ENCODE measurements at regions not wholly inside any gene's neighbourhood (a gene's known extent, or its start where the extent isn't known, plus 50 kb on each side); places are given as distances from the start of the nearest gene placed in this dataset.
"Not testable (repeated sequence)": the region's sequence is repeated elsewhere in the genome, so short reads cannot be mapped to it uniquely, and the experiment has no call there.

DNA sequence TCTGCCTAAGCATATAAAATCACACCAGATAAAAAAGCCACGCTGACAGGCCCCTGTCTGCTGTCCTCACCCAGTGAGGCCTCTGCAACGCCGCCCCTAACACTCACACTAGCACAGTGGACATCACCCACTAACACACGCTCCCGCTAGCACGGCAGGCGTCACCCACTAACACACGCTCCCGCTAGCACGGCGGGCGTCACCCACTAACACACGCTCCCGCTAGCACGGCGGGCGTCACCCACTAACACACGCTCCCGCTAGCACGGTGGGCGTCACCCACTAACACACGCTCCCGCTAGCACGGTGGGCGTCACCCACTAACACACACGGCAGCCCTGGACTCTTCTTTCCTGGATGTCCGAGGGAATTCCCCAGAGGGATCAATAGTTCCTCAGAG lies 141.6 kb upstream of the IRX1 start:
- not testable (repeated sequence) for TF ChIP-seq YY1 (IDR thresholded peaks at IDR 0.05; ENCODE audit: low read depth); POLR2AphosphoS5 (IDR thresholded peaks at IDR 0.05; ENCODE audit: low read depth, low read length); EP300 (IDR thresholded peaks at IDR 0.05; ENCODE audit: borderline replicate concordance in 1 of 2, low read depth in 1 of 2, low read length in 1 of 2); MEF2A (IDR thresholded peaks at IDR 0.05; ENCODE audit: borderline replicate concordance, low read depth); JUND (IDR thresholded peaks at IDR 0.05); TEAD4 (IDR thresholded peaks at IDR 0.05; ENCODE audit: borderline replicate concordance, insufficient read depth)
- TF ChIP-seq, protein P1, sequence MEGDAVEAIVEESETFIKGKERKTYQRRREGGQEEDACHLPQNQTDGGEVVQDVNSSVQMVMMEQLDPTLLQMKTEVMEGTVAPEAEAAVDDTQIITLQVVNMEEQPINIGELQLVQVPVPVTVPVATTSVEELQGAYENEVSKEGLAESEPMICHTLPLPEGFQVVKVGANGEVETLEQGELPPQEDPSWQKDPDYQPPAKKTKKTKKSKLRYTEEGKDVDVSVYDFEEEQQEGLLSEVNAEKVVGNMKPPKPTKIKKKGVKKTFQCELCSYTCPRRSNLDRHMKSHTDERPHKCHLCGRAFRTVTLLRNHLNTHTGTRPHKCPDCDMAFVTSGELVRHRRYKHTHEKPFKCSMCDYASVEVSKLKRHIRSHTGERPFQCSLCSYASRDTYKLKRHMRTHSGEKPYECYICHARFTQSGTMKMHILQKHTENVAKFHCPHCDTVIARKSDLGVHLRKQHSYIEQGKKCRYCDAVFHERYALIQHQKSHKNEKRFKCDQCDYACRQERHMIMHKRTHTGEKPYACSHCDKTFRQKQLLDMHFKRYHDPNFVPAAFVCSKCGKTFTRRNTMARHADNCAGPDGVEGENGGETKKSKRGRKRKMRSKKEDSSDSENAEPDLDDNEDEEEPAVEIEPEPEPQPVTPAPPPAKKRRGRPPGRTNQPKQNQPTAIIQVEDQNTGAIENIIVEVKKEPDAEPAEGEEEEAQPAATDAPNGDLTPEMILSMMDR (IDR thresholded peaks at IDR 0.05), result not testable (repeated sequence)
- TF ChIP-seq, protein P2, sequence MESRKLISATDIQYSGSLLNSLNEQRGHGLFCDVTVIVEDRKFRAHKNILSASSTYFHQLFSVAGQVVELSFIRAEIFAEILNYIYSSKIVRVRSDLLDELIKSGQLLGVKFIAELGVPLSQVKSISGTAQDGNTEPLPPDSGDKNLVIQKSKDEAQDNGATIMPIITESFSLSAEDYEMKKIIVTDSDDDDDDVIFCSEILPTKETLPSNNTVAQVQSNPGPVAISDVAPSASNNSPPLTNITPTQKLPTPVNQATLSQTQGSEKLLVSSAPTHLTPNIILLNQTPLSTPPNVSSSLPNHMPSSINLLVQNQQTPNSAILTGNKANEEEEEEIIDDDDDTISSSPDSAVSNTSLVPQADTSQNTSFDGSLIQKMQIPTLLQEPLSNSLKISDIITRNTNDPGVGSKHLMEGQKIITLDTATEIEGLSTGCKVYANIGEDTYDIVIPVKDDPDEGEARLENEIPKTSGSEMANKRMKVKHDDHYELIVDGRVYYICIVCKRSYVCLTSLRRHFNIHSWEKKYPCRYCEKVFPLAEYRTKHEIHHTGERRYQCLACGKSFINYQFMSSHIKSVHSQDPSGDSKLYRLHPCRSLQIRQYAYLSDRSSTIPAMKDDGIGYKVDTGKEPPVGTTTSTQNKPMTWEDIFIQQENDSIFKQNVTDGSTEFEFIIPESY (IDR thresholded peaks at IDR 0.05; ENCODE audit: borderline replicate concordance, low read depth), result not testable (repeated sequence)
